Middle frontal gyrus (tissue), 1 donor: ENCODE measurements at regions not wholly inside any gene's neighbourhood (a gene's known extent, or its start where the extent isn't known, plus 50 kb on each side); places are given as distances from the start of the nearest gene placed in this dataset.

Experiments used
- DNase-seq: peaks from one replicate; pipeline ENCODE4 v3.0.0-alpha.2; 2015; ENCODE audit warnings: low spot score; ENCODE audit errors: extremely low spot score

DNA sequence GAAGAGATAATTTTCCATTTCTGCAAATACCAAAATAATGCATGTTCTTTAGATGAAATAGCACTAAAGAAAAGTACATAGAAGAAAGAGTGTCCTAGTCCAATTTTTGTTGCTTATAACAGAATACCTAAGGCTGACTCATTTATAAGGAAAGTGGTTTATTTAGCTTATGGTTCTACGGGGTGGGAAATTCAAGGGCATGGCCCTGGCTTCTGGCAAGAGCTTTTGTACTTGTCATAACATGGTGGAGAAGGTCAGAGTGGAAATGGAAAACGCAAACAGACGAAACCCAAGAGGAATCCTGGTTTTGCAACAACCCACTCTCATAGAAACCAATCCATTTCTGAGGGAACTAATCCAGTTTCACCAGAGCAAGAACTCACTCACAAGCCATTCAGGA is 283.7 kb downstream of the CSNK1G3 start:
- DNase-seq = no peak

DNA sequence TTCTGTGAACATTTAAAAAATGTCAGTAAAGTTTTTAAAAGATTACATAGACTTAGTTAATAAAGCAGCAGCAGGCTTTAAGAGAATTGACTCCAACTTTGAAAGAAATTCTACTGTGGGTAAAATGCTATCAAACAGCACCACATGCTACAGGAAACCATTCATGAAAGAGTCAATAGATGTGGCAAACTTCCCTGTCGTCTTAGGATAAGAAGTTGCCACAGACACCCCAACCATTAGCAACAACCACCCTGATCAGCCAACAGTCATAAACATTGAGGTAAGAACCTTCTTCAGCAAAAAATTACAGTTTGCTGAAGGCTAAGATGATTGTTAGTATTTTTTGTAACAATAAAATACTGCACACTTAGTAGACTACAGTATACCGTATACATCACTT is 278.2 kb downstream of the CSNK1G3 start:
- no peak for DNase-seq

GRCh38 chr5:123787635-123788034 is 275.7 kb downstream of the CSNK1G3 start:
- no peak for DNase-seq

- no peak for DNase-seq
Observed at GRCh38 chr5:123787136-123787535, 275.2 kb downstream of the CSNK1G3 start.

GRCh38 chr5:123786411-123786810 is 274.4 kb downstream of the CSNK1G3 start:
- DNase-seq = no peak

GRCh38 chr5:123785162-123786071 is 273.4 kb downstream of the CSNK1G3 start:
- DNase-seq = no peak

- no peak for DNase-seq
Observed at GRCh38 chr5:123783421-123783820, 271.4 kb downstream of the CSNK1G3 start.

DNA sequence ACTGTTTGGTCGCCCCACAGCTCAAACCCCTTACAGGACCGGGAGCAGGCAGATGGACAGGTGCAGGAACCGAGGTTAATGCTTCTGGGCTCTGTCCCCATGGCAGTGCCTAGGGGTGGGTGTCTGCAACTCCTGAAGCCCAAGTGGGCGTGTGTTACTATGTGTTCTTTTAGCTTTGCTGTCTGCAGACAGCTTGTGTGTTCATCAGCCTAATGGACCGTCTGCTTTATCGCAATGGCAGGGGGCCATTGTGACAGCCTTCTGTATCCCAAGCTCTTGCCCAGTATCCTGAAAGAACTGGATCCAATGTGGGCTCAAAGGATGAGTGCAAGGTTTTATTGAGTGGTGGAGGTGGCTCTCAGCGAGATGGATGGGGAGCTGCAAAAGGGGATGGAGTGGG is 266.7 kb downstream of the CSNK1G3 start:
- no peak for DNase-seq

GRCh38 chr5:123776761-123777160 is 264.8 kb downstream of the CSNK1G3 start:
- DNase-seq = no peak

GRCh38 chr5:123771715-123772114 is 259.7 kb downstream of the CSNK1G3 start:
- no peak for DNase-seq

GRCh38 chr5:123763201-123763600 is 251.2 kb downstream of the CSNK1G3 start:
- DNase-seq = no peak

DNA sequence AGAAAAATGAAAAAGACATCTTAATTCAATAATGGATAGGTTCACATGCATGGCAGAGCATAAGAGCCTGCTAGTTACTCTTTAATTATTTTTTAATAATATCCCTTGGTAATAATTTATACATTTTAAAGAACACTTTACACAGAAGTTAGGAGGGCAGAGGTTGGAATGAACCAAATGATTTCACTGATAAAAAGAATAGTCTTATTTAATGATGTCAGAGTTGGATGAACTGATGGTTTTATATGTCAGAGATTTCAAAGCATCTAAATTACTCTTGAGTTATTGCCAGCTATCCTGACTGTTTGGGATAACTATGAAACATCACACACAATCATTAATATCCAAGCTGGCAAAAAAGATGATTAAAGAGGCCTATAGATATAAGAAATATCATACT is 244.8 kb downstream of the CSNK1G3 start:
- no peak for DNase-seq

DNA sequence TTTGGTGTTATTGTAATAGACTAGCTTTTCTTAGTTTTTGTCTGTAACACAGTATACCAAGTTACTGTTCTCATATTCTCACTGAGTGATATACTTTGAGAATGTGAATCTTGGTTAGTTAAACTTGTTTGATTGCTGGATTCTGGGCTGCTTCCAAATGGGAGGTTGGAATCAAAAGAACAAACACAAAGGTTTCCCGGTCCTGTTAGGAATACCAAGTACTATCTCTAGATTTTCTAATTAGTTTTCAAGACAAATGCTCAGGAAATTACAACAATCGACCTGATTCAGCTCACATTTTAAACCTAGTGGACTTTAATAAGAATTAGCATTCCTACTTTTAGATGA is 244.3 kb downstream of the CSNK1G3 start:
- no peak for DNase-seq

DNA sequence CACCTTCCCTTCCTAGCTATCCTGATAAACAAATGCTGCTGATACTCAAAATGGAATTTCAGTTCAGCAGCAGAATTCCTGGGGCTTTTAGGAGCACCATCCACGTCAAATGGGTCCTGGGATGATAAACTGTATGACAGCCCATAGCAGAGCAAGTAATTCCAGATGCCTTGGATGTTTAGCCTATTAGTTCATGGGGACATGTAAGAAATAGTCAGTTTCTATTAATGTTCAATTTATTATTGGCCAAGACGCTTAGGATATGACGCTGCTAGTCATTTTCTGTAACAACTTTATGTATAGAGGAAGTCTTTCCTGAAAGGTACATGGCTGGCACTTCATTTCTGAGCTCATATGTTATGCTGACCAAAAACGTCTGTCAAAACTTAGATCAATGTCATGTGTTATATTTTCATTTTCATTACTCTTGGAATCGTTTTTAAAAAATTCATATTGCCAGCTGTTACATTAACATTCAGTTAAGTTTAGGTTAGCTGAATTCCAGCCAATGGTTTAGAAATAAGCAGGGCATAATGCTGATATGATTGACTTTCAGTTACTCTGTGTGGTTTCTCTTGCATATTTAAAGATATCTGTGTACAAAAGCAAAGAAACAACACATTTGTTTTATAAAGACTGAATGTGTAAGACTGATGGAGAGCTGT is 243.8 kb downstream of the CSNK1G3 start:
- no peak for DNase-seq

GRCh38 chr5:123754908-123755307 is 242.9 kb downstream of the CSNK1G3 start:
- DNase-seq = no peak

GRCh38 chr5:123753937-123754891 is 242.2 kb downstream of the CSNK1G3 start:
- DNase-seq = no peak

- no peak for DNase-seq
Observed at GRCh38 chr5:123753180-123753936, 241.4 kb downstream of the CSNK1G3 start.

GRCh38 chr5:123752552-123753179 is 240.7 kb downstream of the CSNK1G3 start:
- no peak for DNase-seq

GRCh38 chr5:123751670-123752069 is 239.7 kb downstream of the CSNK1G3 start:
- DNase-seq = no peak

- DNase-seq = no peak
Observed at GRCh38 chr5:123748239-123748638, 236.3 kb downstream of the CSNK1G3 start.
